Prostate gland (tissue), 2 donors: ENCODE measurements at regions not wholly inside any gene's neighbourhood (a gene's known extent, or its start where the extent isn't known, plus 50 kb on each side); places are given as distances from the start of the nearest gene placed in this dataset.

Experiments
- DNase-seq: peaks from one replicate; pipeline ENCODE4 v3.0.0-alpha.2; 2019; ENCODE audit warnings: low spot score
- H3K27ac ChIP-seq, 2 donors: fragments of 200-600 bp; sonication (generic); 2 replicates each; pipeline ENCODE4 v1.5.1; 2017 to 2019
- H3K27me3 ChIP-seq: fragments of 200-600 bp; sonication (generic); replicated peaks from 2 replicates; pipeline ENCODE4 v1.5.1; 2019; ENCODE audit not compliant: insufficient read depth
- H3K36me3 ChIP-seq, 2 donors: fragments of 200-600 bp; sonication (generic); 1 replicate in 1 of 2; 2 replicates in 1 of 2; pipeline versions ENCODE4 v1.5.1 to v1.8.1; 2017 to 2019
- H3K4me1 ChIP-seq: fragments of 200-600 bp; sonication (generic); replicated peaks from 2 replicates; pipeline ENCODE4 v1.5.1; 2019
- H3K4me3 ChIP-seq, 2 donors: fragments of 200-600 bp; sonication (generic); 2 replicates each; pipeline ENCODE4 v1.5.1; 2017 to 2019
- H3K9me3 ChIP-seq: fragments of 200-600 bp; sonication (generic); 2 replicates; pipeline ENCODE4 v1.5.1; 2017
- CTCF ChIP-seq, 4 experiments: fragments of 200-600 bp in 2 of 4; fragments of 450-650 bp in 2 of 4; sonication (generic) in 2 of 4; IDR thresholded peaks; 1 replicate in 3 of 4; 2 replicates in 1 of 4; pipeline ENCODE4 v1.5.1; 2016 to 2019; ENCODE audit warnings: antibody characterized with exemption in 4 of 4, mild to moderate bottlenecking in 2 of 4, moderate library complexity in 2 of 4
- POLR2A ChIP-seq: fragments of 450-650 bp; IDR thresholded peaks from one replicate; pipeline ENCODE4 v1.6.1; 2016; ENCODE audit warnings: antibody characterized with exemption, mild to moderate bottlenecking
- POLR2AphosphoS5 ChIP-seq: sonication (generic); formaldehyde crosslinking; IDR thresholded peaks from one replicate; pipeline ENCODE4 v1.6.1; 2017; ENCODE audit warnings: antibody characterized with exemption
- WGBS: methylation state at CpG from one replicate; pipeline ENCODE4 v1.1.5; 2018; 5-methylcytosine and 5-hydroxymethylcytosine counted together
- intact Hi-C: fragments of 100-400 bp; cut with DNase I; formaldehyde crosslinking; loops from one replicate; pipeline ENCODE4 v1.14.2; 2022
- small RNA-seq, 2 donors: library from RNA; depleted of rRNA; stranded (forward); fragments of <200 nt; gene quantifications; one replicate each; pipeline ENCODE3, GENCODE V24; 2016

- no peaks in the 10 kb centered on the region for H3K27me3 ChIP-seq
- no peak for DNase-seq
- no peak for TF ChIP-seq POLR2AphosphoS5
- no peak for TF ChIP-seq POLR2A
- no peak for TF ChIP-seq CTCF (IDR thresholded peaks at IDR 0.05)
- no peak overlapping the region for H3K4me3 ChIP-seq
- no peaks in the 10 kb centered on the region for H3K36me3 ChIP-seq
- WGBS = 92% methylated on average over 1 of the region's 1 CpG
- intact Hi-C loops = no loop called here
- H3K9me3 ChIP-seq = no peaks in the 10 kb centered on the region
- H3K27ac ChIP-seq = no peak overlapping the region
- H3K4me1 ChIP-seq = no peaks in the 10 kb centered on the region
Observed at GRCh38 chr7:115070311-115070710, 148.4 kb downstream of the MDFIC start.

Small RNA genes in the stretch of these regions (small RNA-seq; reads per million reads assigned to genes)
- gene RF00019 (0 reads per million in 2 donors), gene SNORA25B (0 reads per million in 2 donors)
